H1 (cell line): ENCODE measurements at regions not wholly inside any gene's neighbourhood (a gene's known extent, or its start where the extent isn't known, plus 50 kb on each side); places are given as distances from the start of the nearest gene placed in this dataset.

Experiments used
- MAFK ChIP-seq: IDR thresholded peaks from 2 replicates; pipeline ENCODE4 v1.6.1; 2012; ENCODE audit warnings: low read depth, mild to moderate bottlenecking, improper control_type of control experiment, low read length
- PHF8 ChIP-seq: fragments of 200-600 bp; sonication (generic); conservative IDR thresholded peaks from 2 replicates; pipeline ENCODE4 v1.7.1; 2012; ENCODE audit warnings: low read depth, mild to moderate bottlenecking, inconsistent platforms, low read length, moderate library complexity
- RBBP5 ChIP-seq: IDR thresholded peaks from 2 replicates; pipeline ENCODE4 v1.7.1; 2012; ENCODE audit warnings: low read depth, mild to moderate bottlenecking, inconsistent platforms, low read length, moderate library complexity, borderline replicate concordance
- TF ChIP-seq, protein P1 (sequence below): fragments of 300-600 bp; sonication (generic); IDR thresholded peaks from 2 replicates; pipeline ENCODE4 v1.7.1; 2012; ENCODE audit warnings: low read length, moderate library complexity, mild to moderate bottlenecking, inconsistent platforms; ENCODE audit not compliant: insufficient replicate concordance
- TF ChIP-seq, protein P2 (sequence below), 3 experiments: IDR thresholded peaks; 1 replicate in 2 of 3; 2 replicates in 1 of 3; pipeline versions ENCODE4 v1.5.1 to v1.6.1; 2011; ENCODE audit warnings: low read length in 3 of 3, mild to moderate bottlenecking in 3 of 3, inconsistent platforms in 2 of 3, low read depth in 1 of 3, moderate library complexity in 1 of 3; ENCODE audit not compliant: insufficient read depth in 1 of 3; ENCODE audit errors: control extremely low read depth in 1 of 3
- TF ChIP-seq, protein P3 (sequence below): IDR thresholded peaks from 2 replicates; pipeline ENCODE4 v1.6.1; 2012; ENCODE audit warnings: inconsistent platforms

DNA sequence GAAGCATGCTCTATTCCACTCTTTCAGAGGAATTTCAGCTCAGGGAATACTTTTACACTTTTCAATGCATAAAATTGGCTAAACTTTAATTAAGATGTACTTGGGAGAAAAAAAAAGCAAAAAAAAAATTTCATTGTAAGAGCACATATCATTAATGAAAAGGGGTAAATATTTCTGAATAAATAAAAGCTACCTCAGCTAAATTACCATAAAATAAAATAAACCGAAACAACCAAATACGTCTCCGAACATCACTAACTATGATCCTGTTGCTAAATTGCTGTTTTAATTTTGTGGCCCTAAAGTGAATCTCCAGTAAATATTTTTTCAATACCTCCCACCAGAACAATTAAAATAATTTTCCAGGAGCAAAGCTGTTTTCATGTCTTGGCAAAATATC lies 203.7 kb upstream of the KCNJ16 start (continued):
- TF ChIP-seq, protein P1, sequence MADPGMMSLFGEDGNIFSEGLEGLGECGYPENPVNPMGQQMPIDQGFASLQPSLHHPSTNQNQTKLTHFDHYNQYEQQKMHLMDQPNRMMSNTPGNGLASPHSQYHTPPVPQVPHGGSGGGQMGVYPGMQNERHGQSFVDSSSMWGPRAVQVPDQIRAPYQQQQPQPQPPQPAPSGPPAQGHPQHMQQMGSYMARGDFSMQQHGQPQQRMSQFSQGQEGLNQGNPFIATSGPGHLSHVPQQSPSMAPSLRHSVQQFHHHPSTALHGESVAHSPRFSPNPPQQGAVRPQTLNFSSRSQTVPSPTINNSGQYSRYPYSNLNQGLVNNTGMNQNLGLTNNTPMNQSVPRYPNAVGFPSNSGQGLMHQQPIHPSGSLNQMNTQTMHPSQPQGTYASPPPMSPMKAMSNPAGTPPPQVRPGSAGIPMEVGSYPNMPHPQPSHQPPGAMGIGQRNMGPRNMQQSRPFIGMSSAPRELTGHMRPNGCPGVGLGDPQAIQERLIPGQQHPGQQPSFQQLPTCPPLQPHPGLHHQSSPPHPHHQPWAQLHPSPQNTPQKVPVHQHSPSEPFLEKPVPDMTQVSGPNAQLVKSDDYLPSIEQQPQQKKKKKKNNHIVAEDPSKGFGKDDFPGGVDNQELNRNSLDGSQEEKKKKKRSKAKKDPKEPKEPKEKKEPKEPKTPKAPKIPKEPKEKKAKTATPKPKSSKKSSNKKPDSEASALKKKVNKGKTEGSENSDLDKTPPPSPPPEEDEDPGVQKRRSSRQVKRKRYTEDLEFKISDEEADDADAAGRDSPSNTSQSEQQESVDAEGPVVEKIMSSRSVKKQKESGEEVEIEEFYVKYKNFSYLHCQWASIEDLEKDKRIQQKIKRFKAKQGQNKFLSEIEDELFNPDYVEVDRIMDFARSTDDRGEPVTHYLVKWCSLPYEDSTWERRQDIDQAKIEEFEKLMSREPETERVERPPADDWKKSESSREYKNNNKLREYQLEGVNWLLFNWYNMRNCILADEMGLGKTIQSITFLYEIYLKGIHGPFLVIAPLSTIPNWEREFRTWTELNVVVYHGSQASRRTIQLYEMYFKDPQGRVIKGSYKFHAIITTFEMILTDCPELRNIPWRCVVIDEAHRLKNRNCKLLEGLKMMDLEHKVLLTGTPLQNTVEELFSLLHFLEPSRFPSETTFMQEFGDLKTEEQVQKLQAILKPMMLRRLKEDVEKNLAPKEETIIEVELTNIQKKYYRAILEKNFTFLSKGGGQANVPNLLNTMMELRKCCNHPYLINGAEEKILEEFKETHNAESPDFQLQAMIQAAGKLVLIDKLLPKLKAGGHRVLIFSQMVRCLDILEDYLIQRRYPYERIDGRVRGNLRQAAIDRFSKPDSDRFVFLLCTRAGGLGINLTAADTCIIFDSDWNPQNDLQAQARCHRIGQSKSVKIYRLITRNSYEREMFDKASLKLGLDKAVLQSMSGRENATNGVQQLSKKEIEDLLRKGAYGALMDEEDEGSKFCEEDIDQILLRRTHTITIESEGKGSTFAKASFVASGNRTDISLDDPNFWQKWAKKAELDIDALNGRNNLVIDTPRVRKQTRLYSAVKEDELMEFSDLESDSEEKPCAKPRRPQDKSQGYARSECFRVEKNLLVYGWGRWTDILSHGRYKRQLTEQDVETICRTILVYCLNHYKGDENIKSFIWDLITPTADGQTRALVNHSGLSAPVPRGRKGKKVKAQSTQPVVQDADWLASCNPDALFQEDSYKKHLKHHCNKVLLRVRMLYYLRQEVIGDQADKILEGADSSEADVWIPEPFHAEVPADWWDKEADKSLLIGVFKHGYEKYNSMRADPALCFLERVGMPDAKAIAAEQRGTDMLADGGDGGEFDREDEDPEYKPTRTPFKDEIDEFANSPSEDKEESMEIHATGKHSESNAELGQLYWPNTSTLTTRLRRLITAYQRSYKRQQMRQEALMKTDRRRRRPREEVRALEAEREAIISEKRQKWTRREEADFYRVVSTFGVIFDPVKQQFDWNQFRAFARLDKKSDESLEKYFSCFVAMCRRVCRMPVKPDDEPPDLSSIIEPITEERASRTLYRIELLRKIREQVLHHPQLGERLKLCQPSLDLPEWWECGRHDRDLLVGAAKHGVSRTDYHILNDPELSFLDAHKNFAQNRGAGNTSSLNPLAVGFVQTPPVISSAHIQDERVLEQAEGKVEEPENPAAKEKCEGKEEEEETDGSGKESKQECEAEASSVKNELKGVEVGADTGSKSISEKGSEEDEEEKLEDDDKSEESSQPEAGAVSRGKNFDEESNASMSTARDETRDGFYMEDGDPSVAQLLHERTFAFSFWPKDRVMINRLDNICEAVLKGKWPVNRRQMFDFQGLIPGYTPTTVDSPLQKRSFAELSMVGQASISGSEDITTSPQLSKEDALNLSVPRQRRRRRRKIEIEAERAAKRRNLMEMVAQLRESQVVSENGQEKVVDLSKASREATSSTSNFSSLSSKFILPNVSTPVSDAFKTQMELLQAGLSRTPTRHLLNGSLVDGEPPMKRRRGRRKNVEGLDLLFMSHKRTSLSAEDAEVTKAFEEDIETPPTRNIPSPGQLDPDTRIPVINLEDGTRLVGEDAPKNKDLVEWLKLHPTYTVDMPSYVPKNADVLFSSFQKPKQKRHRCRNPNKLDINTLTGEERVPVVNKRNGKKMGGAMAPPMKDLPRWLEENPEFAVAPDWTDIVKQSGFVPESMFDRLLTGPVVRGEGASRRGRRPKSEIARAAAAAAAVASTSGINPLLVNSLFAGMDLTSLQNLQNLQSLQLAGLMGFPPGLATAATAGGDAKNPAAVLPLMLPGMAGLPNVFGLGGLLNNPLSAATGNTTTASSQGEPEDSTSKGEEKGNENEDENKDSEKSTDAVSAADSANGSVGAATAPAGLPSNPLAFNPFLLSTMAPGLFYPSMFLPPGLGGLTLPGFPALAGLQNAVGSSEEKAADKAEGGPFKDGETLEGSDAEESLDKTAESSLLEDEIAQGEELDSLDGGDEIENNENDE, result no peak
- TF ChIP-seq, protein P2, sequence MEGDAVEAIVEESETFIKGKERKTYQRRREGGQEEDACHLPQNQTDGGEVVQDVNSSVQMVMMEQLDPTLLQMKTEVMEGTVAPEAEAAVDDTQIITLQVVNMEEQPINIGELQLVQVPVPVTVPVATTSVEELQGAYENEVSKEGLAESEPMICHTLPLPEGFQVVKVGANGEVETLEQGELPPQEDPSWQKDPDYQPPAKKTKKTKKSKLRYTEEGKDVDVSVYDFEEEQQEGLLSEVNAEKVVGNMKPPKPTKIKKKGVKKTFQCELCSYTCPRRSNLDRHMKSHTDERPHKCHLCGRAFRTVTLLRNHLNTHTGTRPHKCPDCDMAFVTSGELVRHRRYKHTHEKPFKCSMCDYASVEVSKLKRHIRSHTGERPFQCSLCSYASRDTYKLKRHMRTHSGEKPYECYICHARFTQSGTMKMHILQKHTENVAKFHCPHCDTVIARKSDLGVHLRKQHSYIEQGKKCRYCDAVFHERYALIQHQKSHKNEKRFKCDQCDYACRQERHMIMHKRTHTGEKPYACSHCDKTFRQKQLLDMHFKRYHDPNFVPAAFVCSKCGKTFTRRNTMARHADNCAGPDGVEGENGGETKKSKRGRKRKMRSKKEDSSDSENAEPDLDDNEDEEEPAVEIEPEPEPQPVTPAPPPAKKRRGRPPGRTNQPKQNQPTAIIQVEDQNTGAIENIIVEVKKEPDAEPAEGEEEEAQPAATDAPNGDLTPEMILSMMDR (IDR thresholded peaks at IDR 0.05; ENCODE audit: control extremely low read depth in 1 of 3, insufficient read depth in 1 of 3, low read depth in 1 of 3, low read length in 3 of 3), result no peak
- TF ChIP-seq, protein P3, sequence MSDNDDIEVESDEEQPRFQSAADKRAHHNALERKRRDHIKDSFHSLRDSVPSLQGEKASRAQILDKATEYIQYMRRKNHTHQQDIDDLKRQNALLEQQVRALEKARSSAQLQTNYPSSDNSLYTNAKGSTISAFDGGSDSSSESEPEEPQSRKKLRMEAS, result no peak
- TF ChIP-seq RBBP5, result no peak
- TF ChIP-seq MAFK, result no peak
- TF ChIP-seq PHF8, result no peak
